GM06990 (cell line): ENCODE measurements at regions not wholly inside any gene's neighbourhood (a gene's known extent, or its start where the extent isn't known, plus 50 kb on each side); places are given as distances from the start of the nearest gene placed in this dataset.

Source experiments
- DNase-seq: peaks from one replicate; pipeline ENCODE4 v3.0.0-alpha.2; 2011; ENCODE audit not compliant: insufficient read length; ENCODE audit errors: extremely low read depth
- H3K27me3 ChIP-seq: replicated peaks from 2 replicates; pipeline ENCODE4 v1.6.0; 2011; ENCODE audit warnings: low read length; ENCODE audit not compliant: control insufficient read depth, insufficient read depth
- H3K36me3 ChIP-seq: 2 replicates; pipeline ENCODE4 v1.5.1; 2011; ENCODE audit warnings: low read length; ENCODE audit not compliant: control insufficient read depth, insufficient read depth
- H3K4me3 ChIP-seq: replicated peaks from 2 replicates; pipeline ENCODE4 v1.5.1; 2011; ENCODE audit warnings: low read depth, mild to moderate bottlenecking, control low read depth, low read length
- CTCF ChIP-seq: IDR thresholded peaks from 2 replicates; pipeline ENCODE4 v1.5.1; 2011; ENCODE audit warnings: low read length, control low read depth, mild to moderate bottlenecking, inconsistent platforms; ENCODE audit not compliant: insufficient read depth, poor library complexity, severe bottlenecking

GRCh38 chr5:58149345-58149744, 310.5 kb downstream of the PLK2 start:
- no peak for TF ChIP-seq CTCF
- Histone ChIP-seq H3K27me3 (no peaks in the 10 kb centered on the region), H3K4me3 (no peak overlapping the region), H3K36me3 (no peaks in the 10 kb centered on the region)
- DNase-seq = no peak

DNA sequence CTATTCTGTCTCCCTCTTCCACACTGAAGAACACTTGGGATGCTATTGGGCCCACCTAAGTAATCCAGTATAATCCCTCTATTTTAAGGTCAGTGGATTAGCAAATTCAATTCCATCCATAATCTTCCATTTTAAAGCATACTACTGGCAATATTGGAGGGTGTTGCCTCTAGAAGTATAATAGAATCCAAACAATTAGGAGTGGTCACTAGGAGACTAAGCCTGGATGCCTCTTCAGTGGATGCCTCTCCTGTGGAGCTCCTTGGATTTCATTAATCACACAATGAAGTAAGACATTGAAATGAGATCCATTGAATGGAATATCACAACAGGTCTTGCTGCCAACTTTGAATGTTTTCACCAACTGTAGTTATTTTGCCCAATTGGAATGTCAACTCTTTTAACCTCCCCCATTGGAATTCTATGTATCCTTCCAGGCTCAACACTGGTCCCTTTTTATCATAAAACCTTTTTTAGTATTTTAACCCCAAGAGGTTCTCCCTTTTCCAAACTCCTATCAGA, 311.6 kb downstream of the PLK2 start:
- Histone ChIP-seq H3K36me3 (no peaks in the 10 kb centered on the region), H3K27me3 (no peaks in the 10 kb centered on the region), H3K4me3 (no peak overlapping the region)
- no peak for TF ChIP-seq CTCF
- no peak for DNase-seq

DNA sequence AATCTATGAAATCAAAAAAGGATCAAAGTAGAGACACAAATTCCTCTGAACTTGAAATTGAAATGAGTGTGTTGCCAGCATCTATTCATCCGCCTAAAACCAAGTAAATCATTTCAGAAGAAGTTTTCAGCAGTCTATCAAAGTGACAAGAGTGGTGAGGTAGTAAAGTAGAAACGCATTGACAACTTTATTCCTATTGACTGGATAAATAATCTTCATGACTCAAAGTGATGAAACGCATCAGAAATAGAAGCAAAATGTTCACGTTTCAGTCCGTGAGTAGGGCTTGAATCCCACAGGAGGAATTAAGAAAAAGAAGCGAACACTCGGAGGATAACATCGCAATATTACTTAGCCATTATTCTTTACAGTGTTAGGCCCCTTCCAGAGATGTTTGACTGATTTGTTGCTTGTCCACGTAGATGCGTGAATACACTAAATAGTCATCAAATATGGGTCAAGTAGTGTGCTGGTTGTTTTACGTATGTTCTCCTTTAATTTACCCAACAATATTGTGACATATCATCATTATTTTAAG, 314.4 kb downstream of the PLK2 start:
- Histone ChIP-seq H3K4me3 (no peak overlapping the region), H3K36me3 (no peaks in the 10 kb centered on the region), H3K27me3 (no peaks in the 10 kb centered on the region)
- no peak for DNase-seq
- TF ChIP-seq CTCF = no peak

DNA sequence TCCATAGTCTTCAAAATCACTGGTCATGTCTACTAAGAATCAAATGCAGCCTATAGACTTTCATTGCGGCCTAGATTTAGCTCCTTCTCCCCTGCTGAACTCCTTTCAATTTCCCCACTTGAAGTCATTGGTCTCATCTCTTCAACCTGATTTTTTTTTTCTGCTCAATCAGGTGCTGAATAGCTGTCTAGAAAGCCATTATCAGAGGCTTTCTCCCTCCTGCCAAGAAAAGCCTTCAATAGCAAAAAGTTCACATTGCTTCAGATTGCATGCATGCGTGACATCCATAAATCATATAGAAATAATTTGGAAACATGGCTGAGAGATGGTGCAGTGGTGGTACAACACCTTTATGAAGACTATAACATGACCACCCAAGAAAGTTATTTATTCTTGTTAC, 316.2 kb downstream of the PLK2 start:
- H3K4me3 ChIP-seq = no peak overlapping the region
- TF ChIP-seq CTCF = no peak
- no peaks in the 10 kb centered on the region for H3K27me3 ChIP-seq
- DNase-seq = no peak
- H3K36me3 ChIP-seq = no peaks in the 10 kb centered on the region

DNA sequence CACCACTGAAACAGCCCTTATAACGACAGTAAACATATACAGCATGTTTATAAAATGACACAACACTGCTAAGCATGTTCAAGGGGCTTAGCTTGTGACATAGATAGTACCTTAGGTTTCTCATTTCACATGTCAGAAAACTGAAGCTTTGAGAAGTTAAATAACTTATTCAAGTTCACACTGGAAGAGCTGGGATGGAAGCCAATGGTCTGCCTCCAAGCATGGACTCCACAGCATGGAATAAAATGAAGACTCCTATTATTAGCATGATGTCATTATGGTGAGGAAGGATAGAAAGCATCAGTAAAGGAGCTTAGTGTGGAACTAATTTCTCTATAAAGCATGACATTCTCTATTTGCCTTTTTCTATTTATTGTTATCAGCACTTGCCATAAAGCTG, 316.7 kb downstream of the PLK2 start:
- no peak for TF ChIP-seq CTCF
- no peaks in the 10 kb centered on the region for H3K27me3 ChIP-seq
- H3K4me3 ChIP-seq = no peak overlapping the region
- H3K36me3 ChIP-seq = no peaks in the 10 kb centered on the region
- DNase-seq = no peak

- no peak overlapping the region for H3K4me3 ChIP-seq
- no peak for DNase-seq
- no peaks in the 10 kb centered on the region for H3K27me3 ChIP-seq
- no peak for TF ChIP-seq CTCF
- H3K36me3 ChIP-seq = no peaks in the 10 kb centered on the region
Measured at GRCh38 chr5:58138791-58139190, 321.1 kb downstream of the PLK2 start.
